ENCODE measurements at regions not wholly inside any gene's neighbourhood (a gene's known extent, or its start where the extent isn't known, plus 50 kb on each side); places are given as distances from the start of the nearest gene placed in this dataset.

GRCh38 chr2:64817453-64817852 lies 163.7 kb upstream of the SERTAD2 start:
- no peak for TF ChIP-seq CTCF (conservative IDR thresholded peaks at IDR 0.05)
- Mint-ChIP-seq H3K4me1 (peaks cover 12% of the 10 kb centered on the region), H3K27ac (ENCODE audit: unreplicated experiment) (no peak overlapping the region), H3K4me3 (no peak overlapping the region), H3K27me3 (ENCODE audit: low read depth) (no peaks in the 10 kb centered on the region), H3K36me3 (ENCODE audit: low read depth) (no peaks in the 10 kb centered on the region), H3K9me3 (no peaks in the 10 kb centered on the region)
- no peak for DNase-seq (ENCODE audit: low read depth, low spot score)

- no peak for DNase-seq (ENCODE audit: low read depth, low spot score)
- no peaks in the 10 kb centered on the region for H3K36me3 Mint-ChIP-seq (ENCODE audit: low read depth)
- no peaks in the 10 kb centered on the region for H3K9me3 Mint-ChIP-seq
- peaks cover 5% of the 10 kb centered on the region for H3K4me1 Mint-ChIP-seq
- TF ChIP-seq CTCF (conservative IDR thresholded peaks at IDR 0.05), result no peak
- no peaks in the 10 kb centered on the region for H3K27me3 Mint-ChIP-seq (ENCODE audit: low read depth)
- no peak overlapping the region for H3K27ac Mint-ChIP-seq (ENCODE audit: unreplicated experiment)
- H3K4me3 Mint-ChIP-seq, result no peak overlapping the region
Observed at GRCh38 chr2:64818664-64819060, 164.9 kb upstream of the SERTAD2 start.

GRCh38 chr2:64819361-64819760 lies 165.6 kb upstream of the SERTAD2 start:
- no peak for TF ChIP-seq CTCF (conservative IDR thresholded peaks at IDR 0.05)
- DNase-seq (ENCODE audit: low read depth, low spot score), result no peak
- no peaks in the 10 kb centered on the region for H3K4me1 Mint-ChIP-seq
- no peaks in the 10 kb centered on the region for H3K36me3 Mint-ChIP-seq (ENCODE audit: low read depth)
- H3K27ac Mint-ChIP-seq (ENCODE audit: unreplicated experiment), result no peak overlapping the region
- no peaks in the 10 kb centered on the region for H3K27me3 Mint-ChIP-seq (ENCODE audit: low read depth)
- no peaks in the 10 kb centered on the region for H3K9me3 Mint-ChIP-seq
- no peak overlapping the region for H3K4me3 Mint-ChIP-seq

- no peaks in the 10 kb centered on the region for H3K4me1 Mint-ChIP-seq
- no peak overlapping the region for H3K27ac Mint-ChIP-seq (ENCODE audit: unreplicated experiment)
- no peaks in the 10 kb centered on the region for H3K9me3 Mint-ChIP-seq
- TF ChIP-seq CTCF (conservative IDR thresholded peaks at IDR 0.05), result no peak
- DNase-seq (ENCODE audit: low read depth, low spot score), result no peak
- H3K36me3 Mint-ChIP-seq (ENCODE audit: low read depth), result no peaks in the 10 kb centered on the region
- H3K4me3 Mint-ChIP-seq, result no peak overlapping the region
- H3K27me3 Mint-ChIP-seq (ENCODE audit: low read depth), result no peaks in the 10 kb centered on the region
Observed at GRCh38 chr2:64819774-64820688, 166.3 kb upstream of the SERTAD2 start.

- TF ChIP-seq CTCF (conservative IDR thresholded peaks at IDR 0.05), result no peak
- no peak overlapping the region for H3K27ac Mint-ChIP-seq (ENCODE audit: unreplicated experiment)
- H3K36me3 Mint-ChIP-seq (ENCODE audit: low read depth), result no peaks in the 10 kb centered on the region
- H3K9me3 Mint-ChIP-seq, result no peaks in the 10 kb centered on the region
- DNase-seq (ENCODE audit: low read depth, low spot score), result no peak
- H3K4me3 Mint-ChIP-seq, result no peak overlapping the region
- H3K27me3 Mint-ChIP-seq (ENCODE audit: low read depth), result no peaks in the 10 kb centered on the region
- H3K4me1 Mint-ChIP-seq, result no peaks in the 10 kb centered on the region
Observed at GRCh38 chr2:64820901-64821300, 167.2 kb upstream of the SERTAD2 start.
